Ectodermal cell (in vitro differentiated cells): ENCODE measurements at regions not wholly inside any gene's neighbourhood (a gene's known extent, or its start where the extent isn't known, plus 50 kb on each side); places are given as distances from the start of the nearest gene placed in this dataset.

Experiments used
- H3K27ac ChIP-seq: 2 replicates; pipeline ENCODE4 v1.7.0; 2013; ENCODE audit warnings: mild to moderate bottlenecking, low read depth, low read length; ENCODE audit not compliant: insufficient read depth, poor library complexity, severe bottlenecking
- H3K27me3 ChIP-seq: 2 replicates; pipeline ENCODE4 v1.7.0; 2013; ENCODE audit warnings: mild to moderate bottlenecking, low read length; ENCODE audit not compliant: insufficient read depth, control insufficient read depth, poor library complexity, severe bottlenecking
- H3K36me3 ChIP-seq: one replicate; pipeline ENCODE4 v1.7.0; 2013; ENCODE audit warnings: low read length; ENCODE audit not compliant: control insufficient read depth, insufficient read depth
- H3K4me1 ChIP-seq: one replicate; pipeline ENCODE4 v1.7.0; 2013; ENCODE audit warnings: low read length; ENCODE audit not compliant: control insufficient read depth, insufficient read depth
- H3K4me3 ChIP-seq: 2 replicates; pipeline ENCODE4 v1.7.0; 2013; ENCODE audit warnings: low read depth, low read length, control low read depth; ENCODE audit not compliant: insufficient read depth
- H3K9me3 ChIP-seq: 2 replicates; pipeline ENCODE4 v1.7.0; 2013; ENCODE audit warnings: mild to moderate bottlenecking, low read length, moderate library complexity; ENCODE audit not compliant: control insufficient read depth
- WGBS, 2 experiments: methylation state at CpG; one replicate each; pipeline ENCODE4 v1.1.7; 2013; ENCODE audit warnings: missing lambda C conversion rate in 2 of 2; 5-methylcytosine and 5-hydroxymethylcytosine counted together

DNA sequence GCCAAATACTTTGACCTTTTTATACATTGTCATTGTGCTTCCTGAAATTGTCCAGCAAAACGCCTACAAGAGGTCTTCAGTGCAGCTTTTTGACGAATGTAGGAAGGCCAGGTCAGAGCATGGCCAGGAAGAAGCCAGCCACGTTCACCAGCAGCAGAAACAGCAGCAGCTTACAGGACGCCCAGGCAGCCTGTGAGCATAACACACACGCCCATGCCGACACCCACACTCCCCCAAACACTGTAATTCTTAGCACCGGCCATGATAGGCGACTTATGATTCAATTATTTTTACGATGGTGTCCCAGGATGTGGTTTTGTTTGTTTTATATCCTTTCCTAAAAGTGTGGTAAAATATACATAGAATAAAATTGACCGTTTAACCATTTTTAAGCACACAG is 249.1 kb upstream of the SALL3 start:
- Histone ChIP-seq H3K4me1 (no peaks in the 10 kb centered on the region), H3K9me3 (no peaks in the 10 kb centered on the region), H3K4me3 (no peak overlapping the region), H3K27me3 (no peaks in the 10 kb centered on the region), H3K36me3 (no peaks in the 10 kb centered on the region), H3K27ac (no peak overlapping the region)
- 93 to 95% methylated on average over 8 to 10 of the region's 10 CpGs for WGBS, 2 experiments

DNA sequence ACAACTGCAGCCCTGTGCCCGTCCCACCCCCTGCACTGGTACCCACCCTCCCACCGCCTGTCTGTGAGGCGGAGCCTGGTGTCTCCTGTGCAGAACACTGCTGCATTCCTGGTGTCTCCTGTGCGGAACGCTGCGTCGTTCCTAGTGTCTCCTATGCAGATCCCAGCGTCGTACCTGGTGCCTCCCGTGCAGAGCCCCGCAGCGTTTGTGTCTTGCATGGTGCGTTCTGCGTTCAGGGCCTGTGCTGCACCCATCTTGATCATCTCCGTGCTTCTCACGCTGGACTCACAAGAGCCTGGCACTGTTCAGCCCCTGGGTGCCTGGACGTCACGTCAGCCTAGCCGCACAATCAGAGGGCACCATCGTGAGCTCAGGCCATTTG is 248.6 kb upstream of the SALL3 start:
- H3K9me3 ChIP-seq = no peaks in the 10 kb centered on the region
- no peak overlapping the region for H3K4me3 ChIP-seq
- 83 to 85% methylated on average over 20 of the region's 20 CpGs for WGBS, 2 experiments
- no peaks in the 10 kb centered on the region for H3K4me1 ChIP-seq
- no peak overlapping the region for H3K27ac ChIP-seq
- no peaks in the 10 kb centered on the region for H3K27me3 ChIP-seq
- no peaks in the 10 kb centered on the region for H3K36me3 ChIP-seq

DNA sequence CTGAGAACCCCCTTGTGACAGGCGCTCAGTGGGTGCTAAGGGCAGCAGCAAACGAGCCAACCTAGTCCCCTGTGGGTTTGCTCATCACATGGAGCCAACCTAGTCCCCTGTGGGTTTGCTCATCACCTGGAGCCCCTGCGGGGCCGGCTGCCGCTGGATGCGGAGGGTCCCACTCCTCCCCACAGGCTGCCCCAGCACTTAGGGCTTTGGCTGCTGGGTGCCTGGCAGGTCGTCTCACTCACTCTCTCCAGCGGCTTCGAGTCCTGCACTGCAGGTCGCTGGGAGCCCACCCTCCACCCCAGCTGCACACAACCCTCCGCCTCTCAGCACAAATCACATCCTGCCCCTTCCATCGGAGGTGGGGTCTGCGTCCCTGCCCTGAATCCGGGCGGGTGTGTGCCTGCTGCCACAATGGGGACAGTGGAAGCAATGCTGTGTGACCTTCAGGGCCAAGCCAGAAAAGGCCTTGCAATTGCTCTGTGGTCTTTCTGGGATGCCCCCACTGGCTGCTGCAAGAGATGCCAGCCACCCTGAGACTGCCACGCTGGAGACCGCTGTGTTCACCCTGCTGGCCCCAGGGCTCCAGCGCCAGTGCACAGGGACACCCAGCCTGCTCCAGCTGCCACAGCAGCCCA is 248.1 kb upstream of the SALL3 start:
- Histone ChIP-seq H3K27me3 (no peaks in the 10 kb centered on the region), H3K4me3 (no peak overlapping the region), H3K9me3 (no peaks in the 10 kb centered on the region), H3K36me3 (no peaks in the 10 kb centered on the region), H3K4me1 (no peaks in the 10 kb centered on the region), H3K27ac (no peak overlapping the region)
- 92% methylated on average over 18 of the region's 18 CpGs for WGBS, 2 experiments

DNA sequence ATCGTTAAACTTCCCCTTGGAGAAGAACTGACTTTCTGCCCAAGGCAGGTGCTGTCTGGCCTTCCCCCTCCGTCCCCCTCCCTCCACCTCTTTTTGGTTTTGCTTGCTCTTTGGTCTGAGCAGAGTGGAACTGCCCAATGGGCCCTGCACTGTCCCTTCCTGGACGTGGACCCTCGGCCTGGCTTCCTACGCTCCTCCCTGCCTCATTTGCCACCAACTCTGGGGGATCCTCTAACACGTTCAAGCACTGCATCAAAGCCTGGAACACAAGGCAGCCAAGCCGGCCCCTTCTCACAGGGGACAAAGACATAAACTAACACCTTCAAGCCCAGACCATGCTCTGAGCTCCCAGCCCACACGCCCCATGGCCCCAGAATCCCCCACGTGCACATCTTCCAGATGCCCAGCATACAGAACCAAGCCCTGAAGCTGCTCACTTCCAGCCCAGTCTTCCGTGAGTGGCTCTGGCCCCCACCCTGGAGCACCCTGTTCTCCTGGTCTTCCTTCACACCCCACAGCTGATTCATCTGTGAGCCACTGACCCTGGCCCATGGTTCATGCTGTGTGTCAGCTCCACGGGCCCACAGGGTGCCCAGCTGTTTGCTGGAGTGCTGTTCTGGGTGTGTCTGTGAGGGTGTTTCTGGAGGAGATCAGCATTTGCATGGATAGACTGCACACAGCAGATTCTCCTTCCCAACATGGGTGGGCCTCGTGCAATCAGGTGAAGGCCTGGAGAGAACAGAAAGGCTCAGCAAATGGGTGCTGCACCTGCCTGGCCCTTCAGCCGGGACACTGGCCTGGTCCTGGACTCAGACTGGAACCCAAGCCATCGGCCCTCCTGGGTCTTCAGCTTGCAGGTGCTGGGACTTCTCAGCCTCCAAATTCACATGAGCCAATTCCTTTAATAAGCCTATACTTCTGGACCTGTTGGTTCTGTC is 247.1 kb upstream of the SALL3 start:
- 92 to 93% methylated on average over 14 of the region's 14 CpGs for WGBS, 2 experiments

DNA sequence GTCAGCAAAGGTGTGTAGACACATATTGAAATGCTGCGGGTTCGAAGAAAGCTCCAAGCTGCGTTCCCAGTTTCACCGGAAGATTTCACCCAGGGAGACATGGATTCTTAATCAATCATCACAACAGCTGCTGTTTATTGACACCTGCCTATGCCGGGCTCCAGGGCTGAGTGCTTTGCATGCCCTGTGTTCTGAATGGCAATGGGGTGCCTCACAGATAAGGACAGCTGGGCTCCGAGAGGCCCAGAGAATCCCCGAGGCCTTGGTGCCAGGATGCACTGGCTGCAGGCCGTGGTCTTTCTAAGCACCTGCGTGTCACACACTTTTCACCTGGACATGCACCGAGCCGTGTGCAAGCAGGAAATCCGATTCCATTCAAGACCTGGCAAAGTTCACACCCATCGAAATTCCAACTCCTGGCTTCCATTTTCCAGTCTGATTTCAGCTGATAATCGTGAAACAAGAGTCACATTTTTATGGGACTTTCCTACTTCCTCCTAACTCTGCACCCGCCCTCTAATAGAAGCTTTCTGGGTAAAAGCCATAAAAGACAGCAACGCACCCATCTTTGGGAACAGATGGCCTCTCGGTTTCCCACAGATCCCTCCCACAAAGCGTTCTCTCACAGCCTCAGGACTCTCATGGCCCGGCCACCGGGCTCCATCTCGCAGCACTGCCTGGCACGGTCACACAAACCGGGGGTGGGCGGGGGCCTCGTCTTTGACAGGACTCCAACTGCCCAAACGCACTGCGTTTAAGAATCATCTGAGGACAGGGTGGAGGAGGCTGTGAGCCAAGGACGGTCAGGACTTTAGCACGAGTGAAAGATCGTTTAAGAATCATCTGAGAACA is 245.6 kb upstream of the SALL3 start:
- Histone ChIP-seq H3K27ac (no peak overlapping the region), H3K4me3 (no peak overlapping the region), H3K27me3 (no peaks in the 10 kb centered on the region), H3K36me3 (no peaks in the 10 kb centered on the region), H3K9me3 (no peaks in the 10 kb centered on the region), H3K4me1 (no peaks in the 10 kb centered on the region)
- WGBS, 2 experiments = 92 to 94% methylated on average over 30 of the region's 30 CpGs

More for the DNA sequence above, 247.1 kb upstream of the SALL3 start:
- H3K27me3 ChIP-seq = no peaks in the 10 kb centered on the region
- H3K4me1 ChIP-seq = no peaks in the 10 kb centered on the region
- H3K27ac ChIP-seq = no peak overlapping the region
- H3K4me3 ChIP-seq = no peak overlapping the region
- H3K36me3 ChIP-seq = no peaks in the 10 kb centered on the region
- H3K9me3 ChIP-seq = no peaks in the 10 kb centered on the region

DNA sequence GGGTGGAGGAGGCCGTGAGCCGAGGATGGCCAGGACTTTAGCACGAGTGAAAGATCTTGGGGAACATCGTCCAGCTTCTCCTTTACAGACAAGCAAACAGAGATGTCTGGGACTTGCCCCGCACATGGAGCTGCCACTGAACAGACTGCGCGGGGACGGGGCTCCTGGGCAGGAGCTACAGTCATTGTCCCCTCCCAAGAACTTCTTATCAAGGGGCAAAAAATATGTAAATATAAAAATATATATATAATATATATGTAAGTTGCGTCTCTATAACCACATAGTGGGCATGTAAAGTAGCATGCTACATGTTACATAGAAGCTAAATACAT is 245.0 kb upstream of the SALL3 start:
- no peak overlapping the region for H3K4me3 ChIP-seq
- H3K4me1 ChIP-seq = no peaks in the 10 kb centered on the region
- H3K9me3 ChIP-seq = no peaks in the 10 kb centered on the region
- WGBS, 2 experiments = 92 to 96% methylated on average over 6 to 7 of the region's 9 CpGs
- no peak overlapping the region for H3K27ac ChIP-seq
- H3K27me3 ChIP-seq = no peaks in the 10 kb centered on the region
- no peaks in the 10 kb centered on the region for H3K36me3 ChIP-seq

DNA sequence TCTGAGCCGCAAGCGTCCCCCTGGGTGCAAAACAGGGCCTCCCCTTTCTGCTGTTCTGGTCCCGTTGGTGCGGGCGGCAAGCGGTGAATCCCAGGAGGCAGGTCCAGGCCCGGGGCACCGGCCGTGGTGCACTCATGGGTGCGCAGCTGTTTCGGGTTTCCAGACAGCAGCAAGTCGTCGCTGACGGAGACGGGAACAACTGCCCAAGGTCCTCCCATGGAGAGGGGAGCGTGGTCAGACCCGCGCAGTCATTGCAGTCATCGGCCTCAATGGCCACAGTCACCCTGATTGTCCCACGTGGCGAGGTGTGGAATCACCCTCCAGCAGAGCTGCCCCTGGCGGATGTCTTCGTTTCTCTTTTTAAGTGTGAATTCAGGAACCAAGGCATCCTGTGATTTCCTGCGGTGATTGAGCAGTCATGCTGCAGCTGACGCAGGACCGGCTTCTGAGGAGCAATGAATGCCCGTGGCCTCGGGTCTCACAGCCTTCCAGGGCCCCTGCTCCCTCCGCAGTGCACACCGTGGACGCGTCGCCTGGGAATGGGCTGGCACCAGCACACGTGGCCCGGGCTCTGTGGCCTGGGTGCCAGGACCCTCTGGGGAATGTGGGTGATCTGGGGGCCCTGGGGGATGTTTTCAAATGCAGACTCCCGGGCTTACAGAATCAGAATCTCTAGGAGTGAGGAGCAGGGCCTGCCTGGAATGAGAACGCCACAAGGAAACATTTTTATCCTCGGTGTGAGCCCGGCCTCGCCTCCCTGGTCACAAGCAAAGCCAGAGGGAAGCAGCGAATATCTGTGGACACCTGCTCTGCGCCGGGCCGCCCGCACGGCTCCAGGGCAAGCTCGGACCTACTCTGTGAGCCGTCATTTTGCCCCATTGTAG is 244.2 kb upstream of the SALL3 start:
- Histone ChIP-seq H3K27ac (no peak overlapping the region), H3K36me3 (no peaks in the 10 kb centered on the region), H3K27me3 (no peaks in the 10 kb centered on the region), H3K9me3 (no peaks in the 10 kb centered on the region), H3K4me3 (no peak overlapping the region), H3K4me1 (no peaks in the 10 kb centered on the region)
- WGBS, 2 experiments = 95% methylated on average over 48 of the region's 48 CpGs

DNA sequence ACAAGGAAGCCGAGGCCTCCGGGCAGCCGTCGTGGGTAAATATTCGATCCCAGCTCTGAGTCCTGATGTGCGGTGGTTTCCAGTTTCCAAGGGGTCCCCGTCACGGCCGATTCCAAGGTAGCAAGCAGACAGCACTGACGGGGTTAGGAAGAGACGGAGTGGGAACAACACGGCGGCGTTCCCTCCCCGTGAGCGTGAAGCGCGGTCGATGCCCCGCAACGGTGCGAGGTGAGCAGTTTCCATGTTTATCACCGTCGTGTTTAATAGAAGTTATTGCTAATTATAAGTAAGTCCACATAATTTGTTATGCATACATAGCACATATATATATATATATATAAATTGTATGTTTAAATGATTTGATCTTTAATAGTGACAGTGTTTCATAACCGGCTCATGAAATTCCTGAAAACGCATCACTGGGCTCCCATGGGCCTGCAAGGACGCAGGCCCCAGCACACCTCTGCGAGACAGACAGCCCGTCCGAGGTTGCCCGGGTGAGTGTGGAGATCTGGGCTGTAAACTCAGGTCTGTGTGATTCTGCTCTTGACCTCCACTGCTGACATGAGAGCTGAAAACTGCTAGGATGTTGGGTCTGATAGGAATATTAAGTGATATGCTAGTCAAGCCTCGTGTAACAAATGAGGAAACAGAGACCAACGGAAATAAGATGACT is 243.5 kb upstream of the SALL3 start:
- Histone ChIP-seq H3K36me3 (no peaks in the 10 kb centered on the region), H3K4me3 (no peak overlapping the region), H3K27ac (no peak overlapping the region), H3K4me1 (no peaks in the 10 kb centered on the region), H3K9me3 (no peaks in the 10 kb centered on the region), H3K27me3 (no peaks in the 10 kb centered on the region)
- WGBS, 2 experiments = 95 to 96% methylated on average over 30 to 31 of the region's 33 CpGs
